ENCODE measurements at regions not wholly inside any gene's neighbourhood (a gene's known extent, or its start where the extent isn't known, plus 50 kb on each side); places are given as distances from the start of the nearest gene placed in this dataset.

DNA sequence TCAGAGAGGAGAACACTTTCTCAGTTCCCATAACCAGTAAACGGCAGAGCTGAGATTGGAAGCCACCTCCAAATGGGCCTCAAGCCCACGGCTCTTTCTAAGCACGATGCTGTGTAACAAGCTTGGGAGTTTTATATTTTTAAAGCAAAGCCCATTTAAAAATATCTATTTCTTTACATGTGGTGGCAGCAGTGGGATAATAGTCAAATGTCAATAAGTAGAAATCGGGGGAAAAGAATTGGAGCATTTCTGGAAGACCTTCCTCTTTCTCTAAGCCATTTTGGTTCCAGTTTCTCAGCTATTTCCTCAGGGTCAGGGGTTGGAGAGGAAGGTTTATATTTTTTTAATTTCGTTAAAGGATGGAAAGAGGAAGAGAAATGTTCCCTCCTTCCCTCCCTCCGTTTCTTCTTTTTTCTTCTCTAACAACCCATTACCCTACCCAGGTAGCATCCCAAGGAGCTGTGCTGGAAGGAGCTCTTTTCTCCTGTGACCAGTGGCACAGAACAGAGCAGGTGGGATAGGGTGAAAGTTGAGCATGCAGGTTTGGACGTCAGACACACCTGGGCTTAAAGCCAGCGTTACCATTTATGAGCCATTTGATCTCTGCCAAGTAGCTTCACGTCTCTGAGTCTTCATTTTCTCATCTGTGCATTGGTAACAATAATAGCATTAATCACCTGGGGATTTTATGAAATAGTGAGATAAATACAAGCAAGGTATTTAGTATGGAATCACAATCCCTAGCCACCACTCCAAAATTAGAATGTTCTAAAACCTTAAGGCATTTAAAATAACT lies 515.7 kb downstream of the RPS24 start:
- peaks cover 21% of the 10 kb centered on the region for H3K4me1 ChIP-seq (ENCODE audit: insufficient read depth, low read length, poor library complexity, severe bottlenecking)
- ChIA-PET CTCF (ENCODE audit: unreplicated experiment) (no interaction called here), POLR2A (interaction anchor here (0.8 kb wide), 1 partner anchor 9 kb away, joined by 3 read pairs; no protein-coding TSS in a partner anchor)
- TF ChIP-seq, protein P1, sequence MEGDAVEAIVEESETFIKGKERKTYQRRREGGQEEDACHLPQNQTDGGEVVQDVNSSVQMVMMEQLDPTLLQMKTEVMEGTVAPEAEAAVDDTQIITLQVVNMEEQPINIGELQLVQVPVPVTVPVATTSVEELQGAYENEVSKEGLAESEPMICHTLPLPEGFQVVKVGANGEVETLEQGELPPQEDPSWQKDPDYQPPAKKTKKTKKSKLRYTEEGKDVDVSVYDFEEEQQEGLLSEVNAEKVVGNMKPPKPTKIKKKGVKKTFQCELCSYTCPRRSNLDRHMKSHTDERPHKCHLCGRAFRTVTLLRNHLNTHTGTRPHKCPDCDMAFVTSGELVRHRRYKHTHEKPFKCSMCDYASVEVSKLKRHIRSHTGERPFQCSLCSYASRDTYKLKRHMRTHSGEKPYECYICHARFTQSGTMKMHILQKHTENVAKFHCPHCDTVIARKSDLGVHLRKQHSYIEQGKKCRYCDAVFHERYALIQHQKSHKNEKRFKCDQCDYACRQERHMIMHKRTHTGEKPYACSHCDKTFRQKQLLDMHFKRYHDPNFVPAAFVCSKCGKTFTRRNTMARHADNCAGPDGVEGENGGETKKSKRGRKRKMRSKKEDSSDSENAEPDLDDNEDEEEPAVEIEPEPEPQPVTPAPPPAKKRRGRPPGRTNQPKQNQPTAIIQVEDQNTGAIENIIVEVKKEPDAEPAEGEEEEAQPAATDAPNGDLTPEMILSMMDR (conservative IDR thresholded peaks at IDR 0.05; ENCODE audit: low read length), result no peak
- no peak for TF ChIP-seq EZH2phosphoT487 (IDR thresholded peaks at IDR 0.05; ENCODE audit: borderline replicate concordance, low read depth, low read length)
- BruUV-seq (replicated peaks), result no TSS peak
- H3K36me3 ChIP-seq (ENCODE audit: insufficient read depth, low read length), result no peaks in the 10 kb centered on the region
- no peaks in the 10 kb centered on the region; the same call in 1 of the 2 replicates for H3K9me3 ChIP-seq (ENCODE audit: low read length)
- intact Hi-C loops (cut with micrococcal nuclease; ENCODE audit: unreplicated experiment), result no loop called here
- no peaks in the 10 kb centered on the region for H3K79me2 ChIP-seq (ENCODE audit: insufficient read depth, low read depth, low read length)
- DNase-seq (ENCODE audit: low spot score), result no peak
- no peak overlapping the region for H3K4me3 ChIP-seq (ENCODE audit: low read depth, low read length, poor library complexity, severe bottlenecking)
- H4K20me1 ChIP-seq (ENCODE audit: insufficient read depth, low read length), result no peaks in the 10 kb centered on the region
- H3K27ac ChIP-seq (ENCODE audit: low read depth, low read length, poor library complexity, severe bottlenecking), result no peak overlapping the region
- no peak overlapping the region for H3K4me2 ChIP-seq (ENCODE audit: low read length)
- 0 out of 2 replicates have a peak overlapping the region, but pooled peaks have one; percentile 24 for H2AFZ ChIP-seq (ENCODE audit: low read length)
- H3K9me2 ChIP-seq (ENCODE audit: insufficient read depth, low read length), result no peaks in the 10 kb centered on the region

DNA sequence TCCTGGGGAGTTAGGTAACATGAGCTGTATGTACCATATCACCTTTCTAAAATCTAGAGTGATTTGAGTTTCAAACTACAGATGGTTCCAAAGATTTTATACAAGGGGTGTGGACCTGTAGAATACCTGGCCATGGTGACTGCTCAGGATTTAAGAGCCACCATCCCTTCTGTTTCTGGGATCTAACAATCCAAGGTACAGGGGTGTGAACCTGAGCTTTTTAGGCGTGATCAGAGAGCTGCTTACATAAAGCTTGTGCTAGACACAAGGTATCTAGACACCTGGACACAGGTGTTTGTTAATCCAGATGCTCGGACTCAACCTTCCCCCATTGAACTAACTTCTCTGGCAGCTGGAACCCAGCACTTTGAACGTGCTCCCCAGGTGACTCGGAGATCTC lies 516.4 kb downstream of the RPS24 start:
- Histone ChIP-seq H3K36me3 (ENCODE audit: insufficient read depth, low read length) (no peaks in the 10 kb centered on the region), H3K9me2 (ENCODE audit: insufficient read depth, low read length) (no peaks in the 10 kb centered on the region), H3K79me2 (ENCODE audit: insufficient read depth, low read depth, low read length) (no peaks in the 10 kb centered on the region), H3K4me2 (ENCODE audit: low read length) (no peak overlapping the region), H3K4me3 (ENCODE audit: low read depth, low read length, poor library complexity, severe bottlenecking) (no peak overlapping the region), H3K9me3 (ENCODE audit: low read length) (no peaks in the 10 kb centered on the region; the same call in 1 of the 2 replicates), H2AFZ (ENCODE audit: low read length) (no peak overlapping the region), H3K4me1 (ENCODE audit: insufficient read depth, low read length, poor library complexity, severe bottlenecking) (peaks cover 21% of the 10 kb centered on the region), H3K27ac (ENCODE audit: low read depth, low read length, poor library complexity, severe bottlenecking) (no peak overlapping the region), H4K20me1 (ENCODE audit: insufficient read depth, low read length) (no peaks in the 10 kb centered on the region)
- intact Hi-C loops (cut with micrococcal nuclease; ENCODE audit: unreplicated experiment), result no loop called here
- no peak for TF ChIP-seq EZH2phosphoT487 (IDR thresholded peaks at IDR 0.05; ENCODE audit: borderline replicate concordance, low read depth, low read length)
- TF ChIP-seq, protein P1 (conservative IDR thresholded peaks at IDR 0.05; ENCODE audit: low read length), result no peak
- BruUV-seq (replicated peaks), result no TSS peak
- DNase-seq (ENCODE audit: low spot score), result no peak
- ChIA-PET POLR2A (no interaction called here), CTCF (ENCODE audit: unreplicated experiment) (no interaction called here)

DNA sequence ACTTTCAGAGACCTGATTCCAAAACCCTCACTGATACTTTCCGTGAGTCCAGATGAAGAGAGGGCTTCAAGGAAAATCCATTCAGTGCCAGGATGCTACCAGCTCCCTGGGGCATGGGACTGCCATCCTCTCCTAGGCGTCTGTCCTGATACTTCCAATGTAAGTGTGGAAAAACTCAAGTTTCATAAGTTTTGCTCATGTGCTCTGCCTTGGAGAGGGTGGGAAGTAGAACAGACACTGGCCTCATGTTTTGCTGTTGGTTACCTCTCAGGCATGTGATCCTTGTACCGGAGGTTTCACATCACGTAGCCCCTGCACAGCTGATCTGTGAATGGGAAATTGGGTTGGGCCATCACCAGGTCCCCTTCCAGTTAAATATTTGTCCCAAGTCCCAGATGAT lies 517.1 kb downstream of the RPS24 start:
- peaks cover 21% of the 10 kb centered on the region for H3K4me1 ChIP-seq (ENCODE audit: insufficient read depth, low read length, poor library complexity, severe bottlenecking)
- no peak overlapping the region for H3K4me2 ChIP-seq (ENCODE audit: low read length)
- no TSS peak for BruUV-seq (replicated peaks)
- DNase-seq (ENCODE audit: low spot score), result no peak
- no peaks in the 10 kb centered on the region for H3K79me2 ChIP-seq (ENCODE audit: insufficient read depth, low read depth, low read length)
- H4K20me1 ChIP-seq (ENCODE audit: insufficient read depth, low read length), result no peaks in the 10 kb centered on the region
- H3K36me3 ChIP-seq (ENCODE audit: insufficient read depth, low read length), result no peaks in the 10 kb centered on the region
- no peaks in the 10 kb centered on the region for H3K9me2 ChIP-seq (ENCODE audit: insufficient read depth, low read length)
- CTCF ChIA-PET (ENCODE audit: unreplicated experiment), result no interaction called here
- H3K27ac ChIP-seq (ENCODE audit: low read depth, low read length, poor library complexity, severe bottlenecking), result no peak overlapping the region
- H3K9me3 ChIP-seq (ENCODE audit: low read length), result no peaks in the 10 kb centered on the region; the same call in 1 of the 2 replicates
- no peak overlapping the region for H2AFZ ChIP-seq (ENCODE audit: low read length)
- no peak overlapping the region for H3K4me3 ChIP-seq (ENCODE audit: low read depth, low read length, poor library complexity, severe bottlenecking)
- TF ChIP-seq, protein P1 (conservative IDR thresholded peaks at IDR 0.05; ENCODE audit: low read length), result no peak
- no peak for TF ChIP-seq EZH2phosphoT487 (IDR thresholded peaks at IDR 0.05; ENCODE audit: borderline replicate concordance, low read depth, low read length)
- POLR2A ChIA-PET, result no interaction called here
- intact Hi-C loops (cut with micrococcal nuclease; ENCODE audit: unreplicated experiment), result no loop called here

Data from OCI-LY7 (cell line).